AG20443 (cell line): ENCODE measurements at regions not wholly inside any gene's neighbourhood (a gene's known extent, or its start where the extent isn't known, plus 50 kb on each side); places are given as distances from the start of the nearest gene placed in this dataset.

Experiments used
- DNase-seq: peaks from one replicate; pipeline ENCODE4 v3.0.0; 2012; ENCODE audit warnings: low spot score, mixed read lengths

- DNase-seq = no peak
Observed at GRCh38 chr5:120405923-120406322, 58.2 kb upstream of the PRR16 start.

DNA sequence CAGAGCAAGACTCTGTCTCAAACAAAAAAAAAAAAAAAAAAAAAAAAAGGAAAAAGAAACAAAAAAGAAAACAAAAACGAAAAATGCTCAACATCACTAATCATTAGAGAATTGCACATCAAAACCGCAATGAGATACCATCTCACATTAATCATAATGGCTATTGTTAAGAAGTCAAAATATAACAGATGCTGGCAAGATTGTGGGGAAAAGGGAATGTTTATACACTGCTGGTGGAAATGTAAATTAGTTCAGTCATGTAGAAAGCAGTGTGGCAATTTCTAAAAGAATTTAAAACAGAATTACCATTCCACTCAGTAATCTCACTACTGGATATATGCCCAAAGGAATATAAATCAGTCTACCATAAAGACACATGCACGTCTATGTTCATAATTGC is 50.4 kb upstream of the PRR16 start:
- DNase-seq = no peak
